CD4-positive, alpha-beta T cell treated with Interleukin-6 for 4 hours (primary cell): ENCODE measurements at regions not wholly inside any gene's neighbourhood (a gene's known extent, or its start where the extent isn't known, plus 50 kb on each side); places are given as distances from the start of the nearest gene placed in this dataset.
"Not testable (repeated sequence)": the region's sequence is repeated elsewhere in the genome, so short reads cannot be mapped to it uniquely, and the experiment has no call there.

Source experiments
- DNase-seq: peaks from one replicate; pipeline ENCODE4 v3.0.0-alpha.2; 2020; ENCODE audit warnings: mixed read lengths

- peak; percentile 4 for DNase-seq
Measured at GRCh38 chr19:14283813-14284520, 78.0 kb upstream of the ADGRL1 start.

- not testable (repeated sequence) for DNase-seq
Measured at GRCh38 chr19:14279270-14279669, 73.3 kb upstream of the ADGRL1 start.

- DNase-seq, result no peak
Measured at GRCh38 chr19:14277608-14278007, 71.6 kb upstream of the ADGRL1 start.

GRCh38 chr19:14275823-14276222 lies 69.9 kb upstream of the ADGRL1 start:
- DNase-seq, result not testable (repeated sequence)

GRCh38 chr19:14272623-14273022 lies 66.7 kb upstream of the ADGRL1 start:
- DNase-seq, result no peak

- no peak for DNase-seq
Measured at GRCh38 chr19:14271840-14272239, 65.9 kb upstream of the ADGRL1 start.

GRCh38 chr19:14270557-14270956 lies 64.6 kb upstream of the ADGRL1 start:
- not testable (repeated sequence) for DNase-seq

GRCh38 chr19:14267224-14267741 lies 61.3 kb upstream of the ADGRL1 start:
- no peak for DNase-seq

- not testable (repeated sequence) for DNase-seq
Measured at GRCh38 chr19:14266208-14266607, 60.2 kb upstream of the ADGRL1 start.

- DNase-seq, result no peak
Measured at GRCh38 chr19:14265290-14266036, 59.5 kb upstream of the ADGRL1 start.

- peak; percentile 15 for DNase-seq
Measured at GRCh38 chr19:14255902-14256649, 50.1 kb upstream of the ADGRL1 start.
